Ovary (tissue), 7 donors: ENCODE measurements at regions not wholly inside any gene's neighbourhood (a gene's known extent, or its start where the extent isn't known, plus 50 kb on each side); places are given as distances from the start of the nearest gene placed in this dataset.
"Not testable (repeated sequence)": the region's sequence is repeated elsewhere in the genome, so short reads cannot be mapped to it uniquely, and the experiment has no call there.

Experiments used
- DNase-seq, 5 donors: peaks; one replicate each; pipeline ENCODE4 v3.0.0-alpha.2; 2019 to 2020
- H3K27ac ChIP-seq, 2 donors: fragments of 200-600 bp; one replicate each; pipeline versions ENCODE4 v1.5.1 to v1.8.0; 2019 to 2022
- H3K27me3 ChIP-seq: fragments of 200-600 bp; one replicate; pipeline ENCODE4 v1.8.0; 2022
- H3K36me3 ChIP-seq: fragments of 200-600 bp; sonication (generic); one replicate; pipeline ENCODE4 v1.5.1; 2019
- H3K4me1 ChIP-seq: one replicate; pipeline ENCODE4 v1.8.1; 2013; ENCODE audit warnings: mild to moderate bottlenecking, moderate library complexity; ENCODE audit not compliant: insufficient read depth
- H3K4me3 ChIP-seq: fragments of 200-600 bp; sonication (generic); one replicate; pipeline ENCODE4 v1.5.1; 2017
- H3K9me3 ChIP-seq, 2 donors: fragments of 200-600 bp in 1 of 2; sonication (generic) in 1 of 2; one replicate each; pipeline versions ENCODE4 v1.5.1 to v1.8.1; 2013 to 2019; ENCODE audit warnings: mild to moderate bottlenecking in 1 of 2, moderate library complexity in 1 of 2
- CTCF ChIP-seq, 3 donors: fragments of 450-650 bp in 2 of 3; fragments of 200-600 bp in 1 of 3; IDR thresholded peaks; one replicate each; pipeline versions ENCODE4 v1.5.1 to v1.8.0; 2016 to 2022; ENCODE audit warnings: antibody characterized with exemption in 3 of 3, mild to moderate bottlenecking in 1 of 3
- EP300 ChIP-seq: sonication (generic); formaldehyde crosslinking; IDR thresholded peaks from one replicate; pipeline ENCODE4 v1.6.1; 2017; ENCODE audit warnings: antibody characterized with exemption
- POLR2A ChIP-seq: fragments of 450-650 bp; IDR thresholded peaks from one replicate; pipeline ENCODE4 v1.6.1; 2017; ENCODE audit warnings: antibody characterized with exemption, mild to moderate bottlenecking, moderate library complexity
- whole genome bisulfite sequencing, 3 donors: extraction: QIAGEN DNeasy Blood & Tissue Kit in 1 of 3; methylation state at CpG; one replicate each; pipeline versions ENCODE4 v1.1.5 to v1.1.7; 2013 to 2017; 5-methylcytosine and 5-hydroxymethylcytosine counted together
- intact Hi-C, 4 donors: fragments of 100-400 bp; cut with DNase I; formaldehyde crosslinking; loops; one replicate each; pipeline versions ENCODE4 v1.11.0 to v1.15.1; 2022 to 2023
- donor health status: DM: no; HTN: no; CAD: no; lungs with moderate emphysema.
- donor health status: DM: no; HTN: no; CAD: no.
- donor health status: Bipolar disorder and iron deficiency.
- donor health status: DM: no; HTN: no; CAD: no.
- donor health status: DM: yes; HTN: yes; CAD: no.

GRCh38 chr16:29107299-29107698, 122.4 kb downstream of the LAT start:
- no peak overlapping the region for H3K4me3 ChIP-seq
- intact Hi-C loops = no loop called here
- no peak for DNase-seq
- H3K9me3 ChIP-seq = no peaks in the 10 kb centered on the region
- TF ChIP-seq POLR2A = no peak
- TF ChIP-seq EP300 = no peak
- TF ChIP-seq CTCF (IDR thresholded peaks at IDR 0.05) = no peak
- no peaks in the 10 kb centered on the region for H3K36me3 ChIP-seq
- no peaks in the 10 kb centered on the region for H3K27me3 ChIP-seq
- H3K4me1 ChIP-seq = no peaks in the 10 kb centered on the region
- H3K27ac ChIP-seq = no peak overlapping the region
- 68 to 75% (median 72%) methylated on average over 21 of the region's 21 CpGs for WGBS, 3 donors

GRCh38 chr16:29106259-29106908, 121.5 kb downstream of the LAT start:
- H3K27me3 ChIP-seq, H3K27ac ChIP-seq, intact Hi-C loops, H3K36me3 ChIP-seq, H3K9me3 ChIP-seq, H3K4me1 ChIP-seq, H3K4me3 ChIP-seq, DNase-seq: not testable (repeated sequence)
- WGBS, 3 donors = 88 to 95% (median 93%) methylated on average over 3 to 8 of the region's 8 CpGs

GRCh38 chr16:29104600-29104999, 119.7 kb downstream of the LAT start:
- intact Hi-C loops, DNase-seq, H3K4me3 ChIP-seq, H3K36me3 ChIP-seq, H3K27me3 ChIP-seq, H3K4me1 ChIP-seq, H3K9me3 ChIP-seq, H3K27ac ChIP-seq: not testable (repeated sequence)
- WGBS, 3 donors = 86 to 100% (median 89%) methylated on average over 2 of the region's 4 CpGs

- intact Hi-C loops = not testable (repeated sequence)
These were observed 113.1 kb downstream of the LAT start for GRCh38 chr16:29097965-29098364.

GRCh38 chr16:29094729-29095624, 110.1 kb downstream of the LAT start:
- DNase-seq, intact Hi-C loops, H3K36me3 ChIP-seq, H3K4me3 ChIP-seq, H3K4me1 ChIP-seq, H3K27me3 ChIP-seq, H3K9me3 ChIP-seq, H3K27ac ChIP-seq: not testable (repeated sequence)
- 19 to 33% (median 30%) methylated on average over 9 to 10 of the region's 13 CpGs for WGBS, 3 donors
- TF ChIP-seq CTCF (IDR thresholded peaks at IDR 0.05) = peak in 1 of 3 donors; percentile 16

More at GRCh38 chr16:29097965-29098364, 113.1 kb downstream of the LAT start:
- H3K27me3 ChIP-seq, H3K27ac ChIP-seq, H3K4me3 ChIP-seq, DNase-seq, H3K9me3 ChIP-seq, H3K36me3 ChIP-seq, H3K4me1 ChIP-seq: not testable (repeated sequence)
- 74 to 83% (median 80%) methylated on average over 1 of the region's 3 CpGs for WGBS, 3 donors

GRCh38 chr16:29094325-29094724, 109.5 kb downstream of the LAT start:
- 26 to 40% (median 33%) methylated on average over 3 of the region's 3 CpGs for WGBS, 3 donors
- H3K36me3 ChIP-seq, H3K4me3 ChIP-seq, intact Hi-C loops, DNase-seq, H3K27me3 ChIP-seq, H3K4me1 ChIP-seq, H3K9me3 ChIP-seq, H3K27ac ChIP-seq: not testable (repeated sequence)

GRCh38 chr16:29089679-29090078, 104.8 kb downstream of the LAT start:
- intact Hi-C loops, H3K27ac ChIP-seq, H3K4me3 ChIP-seq, DNase-seq, H3K9me3 ChIP-seq, H3K36me3 ChIP-seq, H3K27me3 ChIP-seq, H3K4me1 ChIP-seq: not testable (repeated sequence)

GRCh38 chr16:29087673-29088072, 102.8 kb downstream of the LAT start:
- intact Hi-C loops, DNase-seq, H3K36me3 ChIP-seq, H3K27me3 ChIP-seq, H3K27ac ChIP-seq, H3K9me3 ChIP-seq, H3K4me1 ChIP-seq, H3K4me3 ChIP-seq: not testable (repeated sequence)
- 86 to 94% (median 88%) methylated on average over 4 of the region's 4 CpGs for WGBS, 3 donors

- intact Hi-C loops, H3K27me3 ChIP-seq, H3K4me1 ChIP-seq, H3K36me3 ChIP-seq, H3K27ac ChIP-seq, H3K9me3 ChIP-seq: not testable (repeated sequence)
- 4 to 9% (median 7%) methylated on average over 15 to 31 of the region's 74 CpGs for WGBS, 3 donors
- DNase-seq = peak in 2 of 5 donors; percentile 40 to 49
- H3K4me3 ChIP-seq = peak overlapping the region; percentile 23
These were observed 97.2 kb downstream of the LAT start for GRCh38 chr16:29081829-29082639.
